ENCODE measurements at regions not wholly inside any gene's neighbourhood (a gene's known extent, or its start where the extent isn't known, plus 50 kb on each side); places are given as distances from the start of the nearest gene placed in this dataset.

DNA sequence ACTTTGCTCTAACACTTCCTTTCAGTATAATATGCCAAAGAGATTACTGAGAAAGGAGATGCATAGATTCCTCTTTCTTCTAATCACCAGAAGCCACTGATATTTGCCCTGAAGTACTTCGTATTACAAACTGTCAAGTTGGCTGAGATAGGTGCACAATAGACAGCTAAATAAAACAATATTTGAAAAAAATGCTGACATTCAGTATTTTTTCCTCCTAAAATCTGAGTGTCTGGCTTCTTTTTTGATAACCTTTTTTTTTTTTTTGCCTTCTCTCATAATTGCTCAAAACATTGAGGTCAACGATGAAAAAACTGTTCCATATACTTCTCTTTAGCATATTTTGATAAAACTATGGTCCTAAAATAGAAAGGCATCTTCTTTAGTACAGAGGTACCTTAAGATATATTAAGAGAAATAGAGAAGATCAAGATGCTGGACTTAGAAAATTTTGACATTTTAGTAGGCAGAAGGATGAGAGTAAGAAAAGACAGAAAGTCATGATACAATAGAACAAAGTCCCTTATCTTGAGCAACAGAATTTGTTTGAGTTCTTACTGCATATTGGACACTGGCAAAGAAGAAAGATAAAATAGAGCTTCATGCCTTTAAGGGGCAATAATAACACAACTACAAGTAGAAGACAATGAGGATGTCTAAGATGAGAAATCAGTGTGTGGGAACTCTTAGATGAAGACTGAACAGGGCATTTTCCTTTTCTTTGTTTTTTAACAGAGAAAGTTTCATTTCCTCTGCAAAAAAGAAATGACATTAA lies 220.7 kb downstream of the PTH2R start:
- no peak overlapping the region for H3K27ac Mint-ChIP-seq
- DNase-seq (no peak), ATAC-seq (no peak)
- H3K4me1 ChIP-seq (ENCODE audit: control insufficient read depth in 2 of 2, insufficient read depth in 2 of 2, low read length in 2 of 2): no peaks in the 10 kb centered on the region
- H3K9me3 Mint-ChIP-seq: peaks cover 0 to 6% (median 0%) of the 10 kb centered on the region in 11 donors
- no peaks in the 10 kb centered on the region for H3K27me3 ChIP-seq (ENCODE audit: control insufficient read depth in 2 of 2, insufficient read depth in 2 of 2, low read length in 2 of 2)
- H3K27me3 Mint-ChIP-seq: no peaks in the 10 kb centered on the region
- H3K36me3 Mint-ChIP-seq: no peaks in the 10 kb centered on the region
- H3K4me1 Mint-ChIP-seq: no peaks in the 10 kb centered on the region
- H3K36me3 ChIP-seq (ENCODE audit: control insufficient read depth in 2 of 3, insufficient read depth in 3 of 3, low read length in 3 of 3): no peaks in the 10 kb centered on the region
- H3K4me3 ChIP-seq (ENCODE audit: low read length): no peak overlapping the region
- POLR2A ChIA-PET: no interaction called here
- H3K27ac ChIP-seq (ENCODE audit: low read depth, low read length): no peak overlapping the region
- intact Hi-C loops (cut with micrococcal nuclease): no loop called here
- no peak overlapping the region for H3K4me3 Mint-ChIP-seq
- no peaks in the 10 kb centered on the region for H3K9me3 ChIP-seq (ENCODE audit: control insufficient read depth in 2 of 3, low read length in 3 of 3)
- CTCF ChIA-PET: no interaction called here

DNA sequence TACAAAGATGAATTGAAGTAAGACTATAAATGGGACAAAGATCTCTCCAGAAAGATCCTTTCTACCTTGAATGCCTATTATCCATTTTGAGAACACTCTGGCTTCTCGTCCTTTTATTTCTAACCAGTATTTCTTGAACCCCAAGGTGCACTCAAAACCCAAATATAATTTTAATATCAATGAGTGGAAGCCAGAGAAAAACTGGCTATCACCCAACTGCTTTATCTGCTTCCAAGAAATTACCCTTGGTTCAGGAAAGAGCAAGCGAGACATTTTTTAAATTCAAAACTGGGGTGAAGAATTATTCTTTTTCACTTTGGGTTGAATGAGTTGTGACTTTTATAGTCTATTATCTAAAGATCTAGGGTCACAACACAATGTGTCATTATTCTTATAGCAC lies 221.3 kb downstream of the PTH2R start:
- CTCF ChIA-PET: no interaction called here
- intact Hi-C loops (cut with micrococcal nuclease): no loop called here
- Mint-ChIP-seq H3K9me3 (peaks cover 0 to 7% (median 0%) of the 10 kb centered on the region in 11 donors), H3K27me3 (no peaks in the 10 kb centered on the region), H3K4me1 (no peaks in the 10 kb centered on the region), H3K4me3 (no peak overlapping the region), H3K36me3 (no peaks in the 10 kb centered on the region), H3K27ac (no peak overlapping the region)
- H3K27me3 ChIP-seq (ENCODE audit: control insufficient read depth in 2 of 2, insufficient read depth in 2 of 2, low read length in 2 of 2): no peaks in the 10 kb centered on the region
- H3K4me1 ChIP-seq (ENCODE audit: control insufficient read depth in 2 of 2, insufficient read depth in 2 of 2, low read length in 2 of 2): no peaks in the 10 kb centered on the region
- no peak overlapping the region for H3K27ac ChIP-seq (ENCODE audit: low read depth, low read length)
- no peaks in the 10 kb centered on the region for H3K9me3 ChIP-seq (ENCODE audit: control insufficient read depth in 2 of 3, low read length in 3 of 3)
- POLR2A ChIA-PET: no interaction called here
- ATAC-seq (no peak), DNase-seq (no peak)
- no peak overlapping the region for H3K4me3 ChIP-seq (ENCODE audit: low read length)
- no peaks in the 10 kb centered on the region for H3K36me3 ChIP-seq (ENCODE audit: control insufficient read depth in 2 of 3, insufficient read depth in 3 of 3, low read length in 3 of 3)

DNA sequence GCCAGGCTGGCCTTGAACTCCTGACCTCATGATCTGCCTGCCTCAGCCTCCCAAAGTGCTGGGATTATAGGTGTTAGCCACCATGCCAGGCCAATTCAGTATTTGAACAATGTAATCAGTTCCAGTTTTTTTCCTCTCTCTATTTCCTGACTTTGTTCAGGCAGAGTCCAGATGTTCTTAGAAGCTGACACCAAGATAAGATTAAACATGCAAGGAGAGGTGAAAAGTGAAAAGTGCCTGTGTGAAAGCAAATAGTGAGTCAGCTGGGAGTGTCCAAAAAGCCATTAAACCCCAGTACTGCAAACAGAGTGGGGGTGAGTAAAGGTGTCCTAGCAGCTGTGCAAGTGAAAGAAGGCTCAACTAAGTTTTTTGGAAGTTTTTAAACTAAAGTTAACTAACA lies 231.5 kb downstream of the PTH2R start:
- Histone ChIP-seq H3K4me3 (ENCODE audit: low read length) (no peak overlapping the region), H3K36me3 (ENCODE audit: control insufficient read depth in 2 of 3, insufficient read depth in 3 of 3, low read length in 3 of 3) (no peaks in the 10 kb centered on the region), H3K4me1 (ENCODE audit: control insufficient read depth in 2 of 2, insufficient read depth in 2 of 2, low read length in 2 of 2) (no peaks in the 10 kb centered on the region), H3K27me3 (ENCODE audit: control insufficient read depth in 2 of 2, insufficient read depth in 2 of 2, low read length in 2 of 2) (no peaks in the 10 kb centered on the region), H3K9me3 (ENCODE audit: control insufficient read depth in 2 of 3, low read length in 3 of 3) (no peaks in the 10 kb centered on the region), H3K27ac (ENCODE audit: low read depth, low read length) (no peak overlapping the region)
- Mint-ChIP-seq H3K36me3 (no peaks in the 10 kb centered on the region), H3K27ac (no peak overlapping the region), H3K4me3 (no peak overlapping the region), H3K9me3 (peaks cover 0 to 15% (median 2%) of the 10 kb centered on the region in 11 donors), H3K27me3 (no peaks in the 10 kb centered on the region), H3K4me1 (no peaks in the 10 kb centered on the region)
- no peak for DNase-seq
- ChIA-PET CTCF (no interaction called here), POLR2A (no interaction called here)
- ATAC-seq: no peak
- intact Hi-C loops (cut with micrococcal nuclease): no loop called here

DNA sequence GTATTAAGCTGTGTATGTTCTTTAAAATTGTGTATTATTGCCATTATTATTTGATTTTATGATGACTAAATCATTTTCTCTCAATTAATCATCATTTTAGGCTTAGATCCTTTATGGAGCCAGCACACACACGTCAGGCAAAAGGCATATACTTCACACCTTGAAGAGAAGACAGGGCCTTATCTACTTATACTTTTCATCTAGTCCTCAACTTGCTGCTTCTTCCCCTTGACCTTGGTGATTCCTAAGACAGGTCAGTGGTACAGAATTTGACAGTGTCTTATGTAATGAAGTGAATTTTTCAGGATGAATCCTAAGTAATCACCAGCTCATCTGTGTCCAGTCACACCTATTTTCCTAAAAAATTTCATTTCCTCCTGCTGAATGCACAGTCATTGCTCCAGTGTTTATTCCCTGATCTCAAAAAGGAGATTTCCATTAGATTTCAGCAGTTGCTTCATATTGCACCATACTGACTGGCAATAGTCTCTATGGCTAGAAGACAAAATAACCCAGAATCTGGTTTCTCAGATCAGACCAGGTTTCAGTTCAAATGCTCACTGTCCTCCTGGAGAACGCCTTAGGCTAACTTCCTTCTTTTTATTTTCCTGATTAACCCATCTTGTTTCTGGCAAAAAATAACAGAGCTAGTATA lies 235.7 kb downstream of the PTH2R start:
- ChIA-PET CTCF (no interaction called here), POLR2A (no interaction called here)
- Mint-ChIP-seq H3K4me1 (peaks cover 0 to 1% (median 0%) of the 10 kb centered on the region in 7 donors), H3K36me3 (peaks cover 0 to 3% (median 0%) of the 10 kb centered on the region in 5 donors), H3K9me3 (peaks cover 0 to 8% (median 2%) of the 10 kb centered on the region in 11 donors), H3K4me3 (no peak overlapping the region), H3K27ac (no peak overlapping the region), H3K27me3 (no peaks in the 10 kb centered on the region)
- Histone ChIP-seq H3K27me3 (ENCODE audit: control insufficient read depth in 2 of 2, insufficient read depth in 2 of 2, low read length in 2 of 2) (no peaks in the 10 kb centered on the region), H3K36me3 (ENCODE audit: control insufficient read depth in 2 of 3, insufficient read depth in 3 of 3, low read length in 3 of 3) (no peaks in the 10 kb centered on the region), H3K27ac (ENCODE audit: low read depth, low read length) (no peak overlapping the region), H3K4me1 (ENCODE audit: control insufficient read depth in 2 of 2, insufficient read depth in 2 of 2, low read length in 2 of 2) (no peaks in the 10 kb centered on the region), H3K4me3 (ENCODE audit: low read length) (no peak overlapping the region), H3K9me3 (ENCODE audit: control insufficient read depth in 2 of 3, low read length in 3 of 3) (no peaks in the 10 kb centered on the region)
- DNase-seq: no peak
- no peak for ATAC-seq
- intact Hi-C loops (cut with micrococcal nuclease): no loop called here

DNA sequence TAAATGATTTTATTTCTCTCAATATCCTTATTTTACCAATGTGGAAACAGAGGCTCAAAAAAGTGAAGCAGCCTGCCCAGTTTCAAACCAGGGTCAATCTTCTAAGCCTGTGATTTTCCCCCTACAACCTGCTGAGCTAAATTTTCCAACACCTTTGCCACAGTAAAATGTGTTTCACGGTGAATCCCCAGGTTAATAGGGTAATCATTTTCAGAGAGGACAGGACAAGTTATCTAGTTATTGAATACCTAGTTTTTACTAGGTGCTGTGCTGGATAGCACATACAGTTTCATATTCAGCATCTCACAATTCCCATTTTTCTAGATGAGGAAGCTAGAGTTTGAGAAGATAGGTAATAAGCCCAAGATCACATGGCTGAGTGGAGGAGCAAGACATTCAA lies 236.6 kb downstream of the PTH2R start:
- no peaks in the 10 kb centered on the region for H3K9me3 ChIP-seq (ENCODE audit: control insufficient read depth in 2 of 3, low read length in 3 of 3)
- no peak overlapping the region for H3K27ac ChIP-seq (ENCODE audit: low read depth, low read length)
- H3K36me3 ChIP-seq (ENCODE audit: control insufficient read depth in 2 of 3, insufficient read depth in 3 of 3, low read length in 3 of 3): no peaks in the 10 kb centered on the region
- POLR2A ChIA-PET: no interaction called here
- CTCF ChIA-PET: no interaction called here
- Mint-ChIP-seq H3K27me3 (no peaks in the 10 kb centered on the region), H3K4me1 (peaks cover 0 to 1% (median 0%) of the 10 kb centered on the region in 7 donors), H3K9me3 (peaks cover 0 to 6% (median 0%) of the 10 kb centered on the region in 11 donors), H3K4me3 (no peak overlapping the region), H3K36me3 (peaks cover 0 to 3% (median 0%) of the 10 kb centered on the region in 5 donors), H3K27ac (no peak overlapping the region)
- H3K4me1 ChIP-seq (ENCODE audit: control insufficient read depth in 2 of 2, insufficient read depth in 2 of 2, low read length in 2 of 2): no peaks in the 10 kb centered on the region
- intact Hi-C loops (cut with micrococcal nuclease): no loop called here
- no peak for DNase-seq
- no peaks in the 10 kb centered on the region for H3K27me3 ChIP-seq (ENCODE audit: control insufficient read depth in 2 of 2, insufficient read depth in 2 of 2, low read length in 2 of 2)
- H3K4me3 ChIP-seq (ENCODE audit: low read length): no peak overlapping the region
- ATAC-seq: no peak

DNA sequence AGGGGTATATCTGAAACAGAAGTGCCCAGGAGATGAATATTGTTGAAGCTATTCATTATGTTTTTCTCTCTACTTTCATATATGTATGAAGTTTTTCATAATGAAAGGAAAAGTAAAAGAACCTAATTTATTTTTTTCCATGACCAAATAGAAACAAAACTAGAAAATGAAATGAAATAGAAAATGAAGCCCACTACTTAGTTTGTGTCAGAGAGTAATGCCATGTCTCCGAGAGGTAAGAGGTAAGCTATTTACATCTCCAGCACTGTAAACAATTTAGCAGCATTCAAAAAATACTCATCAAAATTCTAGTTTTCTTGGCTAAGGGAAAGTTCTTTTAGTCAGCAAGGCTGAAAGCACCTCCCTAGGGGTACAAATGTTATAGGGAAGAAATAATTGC lies 238.6 kb downstream of the PTH2R start:
- ChIA-PET CTCF (no interaction called here), POLR2A (no interaction called here)
- H3K4me1 ChIP-seq (ENCODE audit: control insufficient read depth in 2 of 2, insufficient read depth in 2 of 2, low read length in 2 of 2): no peaks in the 10 kb centered on the region

DNA sequence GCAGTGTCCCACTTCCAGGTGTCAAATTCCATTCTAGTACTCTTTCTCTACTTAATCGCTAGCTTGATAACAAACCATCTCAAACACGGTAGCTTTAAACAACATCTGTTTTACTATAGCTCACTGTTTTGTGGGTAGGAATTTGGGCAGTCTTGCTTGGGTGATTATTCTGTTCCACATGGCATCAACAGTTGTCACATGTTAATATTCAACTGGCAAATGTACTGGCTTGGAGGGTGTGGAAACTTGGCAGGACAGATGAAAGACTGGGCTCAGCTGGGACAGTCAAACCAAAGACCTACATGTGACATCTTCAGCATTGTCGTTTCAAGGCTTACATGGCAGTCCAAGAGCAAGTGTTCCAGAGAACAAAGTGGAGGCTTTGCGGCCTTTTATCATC lies 241.8 kb downstream of the PTH2R start:
- no peaks in the 10 kb centered on the region for H3K4me1 ChIP-seq (ENCODE audit: control insufficient read depth in 2 of 2, insufficient read depth in 2 of 2, low read length in 2 of 2)
- no peak overlapping the region for H3K27ac ChIP-seq (ENCODE audit: low read depth, low read length)
- H3K9me3 ChIP-seq (ENCODE audit: control insufficient read depth in 2 of 3, low read length in 3 of 3): no peaks in the 10 kb centered on the region
- H3K27me3 ChIP-seq (ENCODE audit: control insufficient read depth in 2 of 2, insufficient read depth in 2 of 2, low read length in 2 of 2): no peaks in the 10 kb centered on the region
- Mint-ChIP-seq H3K27ac (no peak overlapping the region), H3K4me1 (peaks cover 0 to 1% (median 0%) of the 10 kb centered on the region in 7 donors), H3K9me3 (peaks cover 0 to 14% (median 0%) of the 10 kb centered on the region in 11 donors), H3K36me3 (peaks cover 0 to 3% (median 0%) of the 10 kb centered on the region in 5 donors), H3K4me3 (no peak overlapping the region), H3K27me3 (no peaks in the 10 kb centered on the region)
- no peaks in the 10 kb centered on the region for H3K36me3 ChIP-seq (ENCODE audit: control insufficient read depth in 2 of 3, insufficient read depth in 3 of 3, low read length in 3 of 3)
- CTCF ChIA-PET: no interaction called here
- intact Hi-C loops (cut with micrococcal nuclease): no loop called here
- POLR2A ChIA-PET: no interaction called here
- DNase-seq (no peak), ATAC-seq (no peak)
- no peak overlapping the region for H3K4me3 ChIP-seq (ENCODE audit: low read length)

More for the DNA sequence above, 238.6 kb downstream of the PTH2R start:
- H3K36me3 ChIP-seq (ENCODE audit: control insufficient read depth in 2 of 3, insufficient read depth in 3 of 3, low read length in 3 of 3): no peaks in the 10 kb centered on the region
- no peak overlapping the region for H3K4me3 ChIP-seq (ENCODE audit: low read length)
- intact Hi-C loops (cut with micrococcal nuclease): no loop called here
- H3K27ac ChIP-seq (ENCODE audit: low read depth, low read length): no peak overlapping the region
- Mint-ChIP-seq H3K27me3 (no peaks in the 10 kb centered on the region), H3K4me1 (peaks cover 0 to 1% (median 0%) of the 10 kb centered on the region in 7 donors), H3K36me3 (peaks cover 0 to 3% (median 0%) of the 10 kb centered on the region in 5 donors), H3K9me3 (peaks cover 0 to 7% (median 0%) of the 10 kb centered on the region in 11 donors), H3K27ac (no peak overlapping the region), H3K4me3 (no peak overlapping the region)
- no peak for ATAC-seq
- no peak for DNase-seq
- H3K27me3 ChIP-seq (ENCODE audit: control insufficient read depth in 2 of 2, insufficient read depth in 2 of 2, low read length in 2 of 2): no peaks in the 10 kb centered on the region
- H3K9me3 ChIP-seq (ENCODE audit: control insufficient read depth in 2 of 3, low read length in 3 of 3): no peaks in the 10 kb centered on the region

Measured in naive thymus-derived CD4-positive, alpha-beta T cell (primary cell).